ENCODE measurements at regions not wholly inside any gene's neighbourhood (a gene's known extent, or its start where the extent isn't known, plus 50 kb on each side); places are given as distances from the start of the nearest gene placed in this dataset.

GRCh38 chr6:47149066-47149465 is 106.9 kb upstream of the ADGRF1 start:
- no peak for TF ChIP-seq CTCF (conservative IDR thresholded peaks at IDR 0.05)
- no peak for TF ChIP-seq ZFX (IDR thresholded peaks at IDR 0.05)

Data from C4-2B (cell line).